ENCODE measurements at regions not wholly inside any gene's neighbourhood (a gene's known extent, or its start where the extent isn't known, plus 50 kb on each side); places are given as distances from the start of the nearest gene placed in this dataset.

DNA sequence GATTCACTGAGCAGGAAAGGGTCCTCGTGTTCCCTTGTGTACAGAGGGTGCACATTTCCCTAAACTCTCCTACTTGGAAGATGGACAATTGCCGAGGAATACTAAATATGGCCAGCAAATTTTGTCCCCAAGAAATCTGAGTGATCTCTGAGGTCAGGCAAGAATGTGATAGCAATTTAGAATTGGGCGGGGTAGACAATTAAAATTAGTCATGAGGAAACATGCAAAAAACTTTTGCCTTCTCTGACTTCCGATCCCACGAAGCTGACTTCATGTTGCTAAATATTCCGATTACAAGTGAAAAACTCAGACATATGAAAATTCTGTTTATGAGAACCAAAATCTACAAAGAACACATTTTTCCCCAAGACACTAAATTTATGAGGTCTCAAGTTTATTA, 453.9 kb upstream of the ZFP42 start:
- FAIRE-seq (no peak), DNase-seq (ENCODE audit: low read depth in 1 of 2, low spot score in 2 of 2) (no peak)
- Histone ChIP-seq H3K9ac (replicated peaks in 1 of 4; ENCODE audit: extremely low read depth in 1 of 4, low read depth in 3 of 4, low read length in 3 of 4) (no peak overlapping the region), H3K9me3 (ENCODE audit: insufficient read depth in 2 of 2, low read depth in 1 of 2, low read length in 1 of 2) (no peaks in the 10 kb centered on the region), H2AFZ (ENCODE audit: low read length) (0 out of 2 replicates have a peak overlapping the region, but pooled peaks have one; percentile 37), H3K27me3 (replicated peaks in 1 of 4; ENCODE audit: control insufficient read depth in 3 of 4, extremely low read depth in 1 of 4, insufficient read depth in 3 of 4, low read length in 3 of 4) (no peaks in the 10 kb centered on the region), H4K5ac (ENCODE audit: insufficient read length, low read depth, low read length) (no peak overlapping the region), H3K27ac (ENCODE audit: low read depth, low read length) (no peak overlapping the region), H3K79me2 (ENCODE audit: control insufficient read depth in 1 of 2, insufficient read depth in 2 of 2, low read length in 2 of 2) (no peaks in the 10 kb centered on the region), H3K36me3 (ENCODE audit: control insufficient read depth in 2 of 4, insufficient read depth in 4 of 4, low read length in 3 of 4) (no peaks in the 10 kb centered on the region), H2BK20ac (ENCODE audit: low read length) (no peak overlapping the region), H2BK120ac (replicated peaks; ENCODE audit: low read depth, low read length) (no peak overlapping the region), H3K23ac (ENCODE audit: insufficient read length) (no peak overlapping the region), H2BK12ac (ENCODE audit: low read depth, low read length) (no peak overlapping the region), H4K20me1 (replicated peaks in 1 of 2; ENCODE audit: control insufficient read depth in 1 of 2, insufficient read depth in 2 of 2, low read length in 2 of 2) (no peaks in the 10 kb centered on the region), H2BK5ac (ENCODE audit: low read depth, low read length) (no peak overlapping the region), H3K18ac (ENCODE audit: extremely low read depth, low read length) (no peak overlapping the region), H3K4me3 (ENCODE audit: extremely low read depth in 1 of 4, insufficient read depth in 2 of 4, low read depth in 3 of 4, low read length in 4 of 4) (no peak overlapping the region), H3K4me1 (replicated peaks in 1 of 4; ENCODE audit: control insufficient read depth in 3 of 4, insufficient read depth in 4 of 4, low read length in 3 of 4) (no peaks in the 10 kb centered on the region), H2AK5ac (ENCODE audit: low read depth, low read length) (no peak overlapping the region), H4K91ac (replicated peaks; ENCODE audit: insufficient read length, low read length) (no peak overlapping the region), H4K8ac (ENCODE audit: extremely low read depth, insufficient read depth, low read length) (no peak overlapping the region), H3K14ac (ENCODE audit: insufficient read length) (no peak overlapping the region), H3K56ac (replicated peaks; ENCODE audit: insufficient read length, low read depth, low read length) (no peak overlapping the region), H3K23me2 (ENCODE audit: low read depth, low read length) (no peaks in the 10 kb centered on the region), H3K4ac (replicated peaks; ENCODE audit: insufficient read length, low read depth, low read length) (no peak overlapping the region), H3K4me2 (ENCODE audit: insufficient read depth in 1 of 2, low read depth in 2 of 2, low read length in 2 of 2) (no peak overlapping the region), H2BK15ac (ENCODE audit: low read length) (no peak overlapping the region), H3K79me1 (ENCODE audit: low read depth, low read length) (no peaks in the 10 kb centered on the region)
- ChIA-PET POLR2A (ENCODE audit: partially characterized antibody) (no interaction called here), CTCF (ENCODE audit: partially characterized antibody) (no interaction called here)
- 95% methylated on average over 6 of the region's 6 CpGs; no CpG with 5 or more reads in 1 of the 2 experiments for WGBS, 2 experiments (ENCODE audit: extremely low coverage in 1 of 2, insufficient coverage in 1 of 2, insufficient read length in 1 of 2, insufficient replicate concordance in 2 of 2, low coverage in 1 of 2, low lambda C conversion rate in 2 of 2, missing lambda C conversion rate in 1 of 2)
- TF ChIP-seq SIX5 (IDR thresholded peaks at IDR 0.05; ENCODE audit: low read depth, low read length) = no peak
- no peak for TF ChIP-seq SUZ12 (IDR thresholded peaks at IDR 0.05; ENCODE audit: low read length)
- no peak for TF ChIP-seq SP4 (IDR thresholded peaks at IDR 0.05; ENCODE audit: low read length)
- no peak for TF ChIP-seq CHD2 (IDR thresholded peaks at IDR 0.05; ENCODE audit: low read length)
- TF ChIP-seq HDAC6 (IDR thresholded peaks at IDR 0.05; ENCODE audit: low read depth, low read length) = no peak
- no peak for TF ChIP-seq ATF2 (IDR thresholded peaks at IDR 0.05; ENCODE audit: low read length)
- no peak for TF ChIP-seq RNF2 (IDR thresholded peaks at IDR 0.05; ENCODE audit: borderline replicate concordance, low read depth, low read length, missing control alignments, poor library complexity, severe bottlenecking)
- no peak for TF ChIP-seq ATF3 (IDR thresholded peaks at IDR 0.05; ENCODE audit: insufficient read depth, low read depth, low read length)
- no peak for TF ChIP-seq SIN3A (conservative IDR thresholded peaks at IDR 0.05 in 1 of 2, IDR thresholded peaks at IDR 0.05 in 1 of 2; ENCODE audit: low read depth in 1 of 2, low read length in 2 of 2)
- no peak for TF ChIP-seq PHF8 (conservative IDR thresholded peaks at IDR 0.05; ENCODE audit: low read depth, low read length)
- TF ChIP-seq POU5F1 (IDR thresholded peaks at IDR 0.05; ENCODE audit: low read depth, low read length) = no peak
- TF ChIP-seq TAF7 (optimal IDR thresholded peaks at IDR 0.05; ENCODE audit: borderline replicate concordance, low read depth, low read length) = no peak
- no peak for TF ChIP-seq TAF1 (IDR thresholded peaks at IDR 0.05; ENCODE audit: low read depth, low read length)

Measured in H1 (cell line).